DND-41 (cell line): ENCODE measurements at regions not wholly inside any gene's neighbourhood (a gene's known extent, or its start where the extent isn't known, plus 50 kb on each side); places are given as distances from the start of the nearest gene placed in this dataset.

Source experiments
- CTCF ChIP-seq: IDR thresholded peaks from 2 replicates; pipeline ENCODE4 v1.5.1; 2012; ENCODE audit warnings: borderline replicate concordance, low read length, moderate library complexity, mild to moderate bottlenecking; ENCODE audit not compliant: poor library complexity, severe bottlenecking; ENCODE audit errors: extremely low read depth
- EZH2 ChIP-seq: IDR thresholded peaks from 3 replicates; pipeline ENCODE4 v1.6.1; 2012; ENCODE audit warnings: borderline replicate concordance, low read depth, mild to moderate bottlenecking, moderate library complexity, low read length, inconsistent platforms; ENCODE audit not compliant: severe bottlenecking

DNA sequence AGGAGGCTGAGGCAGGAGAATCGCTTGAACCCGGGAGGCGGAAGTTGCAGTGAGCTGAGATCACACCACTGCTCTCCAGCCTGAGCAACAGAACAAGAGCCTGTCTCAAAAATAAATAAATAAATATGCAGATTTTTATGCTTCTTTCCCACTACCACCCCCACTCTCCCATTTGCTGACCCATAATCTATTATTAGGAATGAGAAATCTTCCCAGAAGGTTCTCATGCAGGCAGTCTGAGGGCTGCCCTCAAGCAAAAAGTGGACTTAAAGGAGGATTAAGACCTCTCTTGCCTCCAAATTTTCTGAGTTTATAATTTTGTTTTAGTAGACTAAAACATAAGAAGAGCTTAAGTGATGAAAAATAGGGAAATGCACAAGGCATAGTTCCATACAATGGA is 85.2 kb upstream of the TOMM7 start:
- TF ChIP-seq CTCF (no peak), EZH2 (no peak)
